Gastroesophageal sphincter (tissue), 4 donors: ENCODE measurements at regions not wholly inside any gene's neighbourhood (a gene's known extent, or its start where the extent isn't known, plus 50 kb on each side); places are given as distances from the start of the nearest gene placed in this dataset.

Experiments
- ATAC-seq: fragments of 150-250 bp; one replicate; pipeline ENCODE4 v1.9.1; 2016; ENCODE audit warnings: mild to moderate bottlenecking, moderate library complexity
- H3K27ac ChIP-seq, 4 donors: fragments of 200-600 bp; sonication (generic) in 3 of 4; 1 replicate in 3 of 4; 2 replicates in 1 of 4; pipeline ENCODE4 v1.5.1; 2016 to 2019
- H3K27me3 ChIP-seq: fragments of 200-600 bp; sonication (generic); one replicate; pipeline ENCODE4 v1.5.1; 2019
- H3K36me3 ChIP-seq, 2 donors: fragments of 200-600 bp; sonication (generic); one replicate each; pipeline ENCODE4 v1.5.1; 2019; ENCODE audit warnings: control low read depth in 1 of 2
- H3K4me1 ChIP-seq, 3 donors: fragments of 200-600 bp; sonication (generic); 1 replicate in 2 of 3; 2 replicates in 1 of 3; pipeline ENCODE4 v1.5.1; 2016 to 2019; ENCODE audit warnings: control low read depth in 2 of 3
- H3K4me3 ChIP-seq, 2 donors: fragments of 200-600 bp; sonication (generic); one replicate each; pipeline ENCODE4 v1.5.1; 2019; ENCODE audit warnings: mild to moderate bottlenecking in 1 of 2, moderate library complexity in 1 of 2
- H3K9me3 ChIP-seq, 3 donors: fragments of 200-600 bp; sonication (generic); one replicate each; pipeline ENCODE4 v1.5.1; 2017 to 2019; ENCODE audit warnings: control low read depth in 2 of 3
- EP300 ChIP-seq: sonication (generic); formaldehyde crosslinking; IDR thresholded peaks from one replicate; pipeline ENCODE4 v1.6.1; 2017; ENCODE audit warnings: antibody characterized with exemption, mild to moderate bottlenecking
- POLR2A ChIP-seq, 2 donors: fragments of 450-650 bp; IDR thresholded peaks; one replicate each; pipeline ENCODE4 v1.6.1; 2017; ENCODE audit warnings: antibody characterized with exemption in 2 of 2, mild to moderate bottlenecking in 2 of 2, moderate library complexity in 1 of 2
- POLR2AphosphoS5 ChIP-seq: sonication (generic); formaldehyde crosslinking; IDR thresholded peaks from one replicate; pipeline ENCODE4 v1.6.1; 2017; ENCODE audit warnings: antibody characterized with exemption
- WGBS, 2 donors: methylation state at CpG; one replicate each; pipeline ENCODE4 v1.1.5; 2018; ENCODE audit warnings: low coverage in 1 of 2; 5-methylcytosine and 5-hydroxymethylcytosine counted together
- TF ChIP-seq, protein P1 (sequence below), 4 experiments: fragments of 200-600 bp in 2 of 4; fragments of 450-650 bp in 2 of 4; sonication (generic) in 1 of 4; IDR thresholded peaks; one replicate each; pipeline ENCODE4 v1.5.1; 2017 to 2019; ENCODE audit warnings: antibody characterized with exemption in 4 of 4, mild to moderate bottlenecking in 2 of 4, moderate library complexity in 2 of 4

DNA sequence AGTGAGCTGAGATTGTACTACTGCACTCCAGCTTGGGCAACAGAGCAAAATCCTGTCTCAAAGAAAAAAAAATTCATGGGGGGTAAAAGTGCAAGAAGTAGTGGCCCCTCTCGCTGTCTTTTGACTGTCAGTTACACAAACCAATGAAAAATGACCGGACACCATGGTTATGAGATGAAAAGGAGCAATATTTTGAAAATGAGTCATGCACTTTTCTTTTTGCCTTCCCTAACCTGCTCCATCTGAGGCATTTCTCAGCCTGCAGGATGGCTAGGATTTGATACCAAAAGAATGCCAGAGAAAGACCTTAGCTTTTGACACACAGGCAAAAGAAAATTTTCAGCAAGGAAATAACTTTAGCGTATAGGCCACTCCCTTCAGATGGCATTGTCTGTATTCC, 181.7 kb upstream of the ARID1B start:
- Histone ChIP-seq H3K36me3 (no peaks in the 10 kb centered on the region), H3K4me1 (peaks cover 0 to 10% (median 0%) of the 10 kb centered on the region in 3 donors), H3K9me3 (no peaks in the 10 kb centered on the region), H3K4me3 (no peak overlapping the region), H3K27me3 (no peaks in the 10 kb centered on the region), H3K27ac (no peak overlapping the region)
- no peak for ATAC-seq
- 81% methylated on average over 3 of the region's 3 CpGs; no CpG with 5 or more reads in 1 of the 2 donors for WGBS, 2 donors
- no peak for TF ChIP-seq EP300
- no peak for TF ChIP-seq POLR2A (IDR thresholded peaks at IDR 0.05)
- no peak for TF ChIP-seq POLR2AphosphoS5
- TF ChIP-seq, protein P1, sequence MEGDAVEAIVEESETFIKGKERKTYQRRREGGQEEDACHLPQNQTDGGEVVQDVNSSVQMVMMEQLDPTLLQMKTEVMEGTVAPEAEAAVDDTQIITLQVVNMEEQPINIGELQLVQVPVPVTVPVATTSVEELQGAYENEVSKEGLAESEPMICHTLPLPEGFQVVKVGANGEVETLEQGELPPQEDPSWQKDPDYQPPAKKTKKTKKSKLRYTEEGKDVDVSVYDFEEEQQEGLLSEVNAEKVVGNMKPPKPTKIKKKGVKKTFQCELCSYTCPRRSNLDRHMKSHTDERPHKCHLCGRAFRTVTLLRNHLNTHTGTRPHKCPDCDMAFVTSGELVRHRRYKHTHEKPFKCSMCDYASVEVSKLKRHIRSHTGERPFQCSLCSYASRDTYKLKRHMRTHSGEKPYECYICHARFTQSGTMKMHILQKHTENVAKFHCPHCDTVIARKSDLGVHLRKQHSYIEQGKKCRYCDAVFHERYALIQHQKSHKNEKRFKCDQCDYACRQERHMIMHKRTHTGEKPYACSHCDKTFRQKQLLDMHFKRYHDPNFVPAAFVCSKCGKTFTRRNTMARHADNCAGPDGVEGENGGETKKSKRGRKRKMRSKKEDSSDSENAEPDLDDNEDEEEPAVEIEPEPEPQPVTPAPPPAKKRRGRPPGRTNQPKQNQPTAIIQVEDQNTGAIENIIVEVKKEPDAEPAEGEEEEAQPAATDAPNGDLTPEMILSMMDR (IDR thresholded peaks at IDR 0.05): no peak

DNA sequence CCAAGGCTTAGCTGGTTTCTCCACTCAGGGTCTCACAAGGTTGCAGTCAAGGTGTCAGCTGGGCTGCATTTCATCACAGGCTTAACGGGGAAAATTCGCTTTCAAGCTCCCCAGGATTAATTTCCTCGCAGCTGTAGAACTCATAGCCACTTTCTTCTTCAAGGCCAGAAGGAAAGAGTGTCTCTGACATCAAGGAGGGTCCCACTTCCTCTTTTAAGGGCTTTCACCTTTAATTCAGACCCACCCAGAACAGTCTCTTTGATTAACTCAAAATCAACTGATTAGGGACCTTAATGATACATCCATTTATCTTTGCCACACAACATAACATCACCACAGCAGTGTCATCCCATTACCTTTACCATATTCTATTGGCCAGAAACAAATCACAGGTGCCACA, 183.3 kb upstream of the ARID1B start:
- no peak for ATAC-seq
- Histone ChIP-seq H3K4me3 (no peak overlapping the region), H3K27ac (no peak overlapping the region), H3K27me3 (no peaks in the 10 kb centered on the region), H3K36me3 (no peaks in the 10 kb centered on the region), H3K4me1 (peaks cover 0 to 2% (median 0%) of the 10 kb centered on the region in 3 donors), H3K9me3 (no peaks in the 10 kb centered on the region)
- WGBS, 2 donors: 72 to 94% methylated on average over 3 of the region's 3 CpGs
- TF ChIP-seq, protein P1 (IDR thresholded peaks at IDR 0.05): no peak
- no peak for TF ChIP-seq EP300
- no peak for TF ChIP-seq POLR2AphosphoS5
- no peak for TF ChIP-seq POLR2A (IDR thresholded peaks at IDR 0.05)

DNA sequence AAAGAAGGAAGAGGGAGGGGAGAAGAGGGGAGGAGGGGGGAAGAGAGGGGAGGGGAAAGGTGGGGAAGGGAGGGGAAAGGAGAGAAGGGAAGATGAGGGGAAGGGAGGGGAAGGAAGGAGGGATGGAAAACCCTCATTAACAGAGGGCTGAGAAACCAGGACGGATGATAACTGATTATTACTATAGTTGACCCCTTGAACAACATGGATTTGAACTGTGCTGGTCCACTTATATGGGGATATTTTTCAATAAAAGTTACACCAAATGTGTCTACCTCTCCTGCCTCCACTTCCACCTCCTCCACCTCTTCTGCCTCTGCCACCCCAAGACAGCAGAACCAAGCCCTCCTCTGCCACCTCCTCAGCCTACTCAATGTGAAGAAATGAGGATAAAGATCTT, 184.1 kb upstream of the ARID1B start:
- Histone ChIP-seq H3K4me1 (no peaks in the 10 kb centered on the region), H3K36me3 (no peaks in the 10 kb centered on the region), H3K9me3 (no peaks in the 10 kb centered on the region), H3K27me3 (no peaks in the 10 kb centered on the region), H3K4me3 (no peak overlapping the region), H3K27ac (no peak overlapping the region)
- TF ChIP-seq EP300: no peak
- TF ChIP-seq POLR2A (IDR thresholded peaks at IDR 0.05): no peak
- no peak for TF ChIP-seq POLR2AphosphoS5
- TF ChIP-seq, protein P1 (IDR thresholded peaks at IDR 0.05): no peak
- 43 to 60% methylated on average over 1 of the region's 1 CpG for WGBS, 2 donors
- ATAC-seq: no peak

DNA sequence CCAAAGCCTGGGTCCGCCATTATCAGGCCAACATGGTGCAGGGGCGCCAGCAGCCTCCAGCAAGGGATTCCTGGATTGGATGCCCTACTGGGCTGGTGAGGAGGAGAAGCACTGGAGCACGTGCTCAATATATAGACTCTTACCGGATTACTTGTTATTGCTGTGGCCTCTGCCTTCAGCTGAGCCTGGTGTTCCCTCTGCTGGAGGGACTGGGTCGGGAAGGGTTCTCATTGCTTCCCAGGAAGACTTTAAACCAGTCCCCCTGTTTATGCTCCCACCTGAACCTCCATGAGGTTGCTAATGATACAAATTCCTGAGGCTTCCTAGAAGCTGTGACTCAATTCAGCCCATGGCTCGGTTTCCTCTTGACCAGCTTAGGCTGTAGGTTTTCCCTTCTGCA, 186.7 kb upstream of the ARID1B start:
- Histone ChIP-seq H3K27ac (no peak overlapping the region), H3K4me3 (no peak overlapping the region), H3K9me3 (no peaks in the 10 kb centered on the region), H3K4me1 (no peaks in the 10 kb centered on the region), H3K27me3 (no peaks in the 10 kb centered on the region), H3K36me3 (no peaks in the 10 kb centered on the region)
- no peak for ATAC-seq
- TF ChIP-seq POLR2AphosphoS5 (no peak), POLR2A (IDR thresholded peaks at IDR 0.05) (no peak)
- WGBS, 2 donors: 72 to 90% methylated on average over 3 to 5 of the region's 6 CpGs

DNA sequence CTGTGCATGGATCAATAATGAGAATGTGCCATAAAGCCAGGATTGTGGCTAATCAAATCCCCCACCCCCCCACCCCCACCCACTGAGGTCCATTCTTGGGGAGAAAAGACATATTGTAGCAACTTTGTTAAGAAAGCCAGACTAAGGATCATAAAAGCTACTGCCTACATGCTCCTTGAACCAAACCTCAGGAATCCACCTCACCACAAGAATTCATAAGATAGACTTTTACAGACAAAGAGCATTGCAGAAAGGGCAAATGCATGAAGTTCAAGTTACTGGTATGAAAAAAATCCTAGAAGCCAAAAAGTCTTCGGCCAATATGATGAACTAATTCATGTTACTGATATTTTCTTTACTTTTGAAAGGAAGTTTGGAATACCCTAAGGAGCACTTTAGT, 187.9 kb upstream of the ARID1B start:
- Histone ChIP-seq H3K4me1 (no peaks in the 10 kb centered on the region), H3K36me3 (no peaks in the 10 kb centered on the region), H3K27me3 (no peaks in the 10 kb centered on the region), H3K9me3 (no peaks in the 10 kb centered on the region), H3K4me3 (no peak overlapping the region), H3K27ac (no peak overlapping the region)
- 88 to 100% methylated on average over 1 of the region's 1 CpG for WGBS, 2 donors
- TF ChIP-seq, protein P1 (IDR thresholded peaks at IDR 0.05): no peak
- TF ChIP-seq EP300: no peak
- no peak for TF ChIP-seq POLR2AphosphoS5
- TF ChIP-seq POLR2A (IDR thresholded peaks at IDR 0.05): no peak
- ATAC-seq: no peak
